HL-60 (cell line): ENCODE measurements at regions not wholly inside any gene's neighbourhood (a gene's known extent, or its start where the extent isn't known, plus 50 kb on each side); places are given as distances from the start of the nearest gene placed in this dataset.

Experiments used
- DNase-seq, 2 experiments: peaks; one replicate each; pipeline ENCODE4 v3.0.0-alpha.2; 2010 to 2020; ENCODE audit warnings: low read depth in 1 of 2, low spot score in 1 of 2
- H3K27ac ChIP-seq: fragments of 250-450 bp; sonication (Bioruptor Pico); replicated peaks from 2 replicates; pipeline ENCODE4 v1.5.1; 2020; ENCODE audit warnings: mild to moderate bottlenecking, moderate library complexity
- H3K27me3 ChIP-seq: fragments of 250-450 bp; sonication (Bioruptor Pico); 2 replicates; pipeline ENCODE4 v1.5.1; 2021; ENCODE audit warnings: mild to moderate bottlenecking, moderate library complexity; ENCODE audit not compliant: insufficient read depth, poor library complexity, severe bottlenecking
- H3K4me3 ChIP-seq: replicated peaks from 2 replicates; pipeline ENCODE4 v1.5.1; 2011; ENCODE audit warnings: mild to moderate bottlenecking, control low read depth, low read length; ENCODE audit not compliant: insufficient read depth
- GABPA ChIP-seq: IDR thresholded peaks from 2 replicates; pipeline ENCODE4 v1.6.1; 2012; ENCODE audit warnings: low read depth
- POLR2AphosphoS5 ChIP-seq: IDR thresholded peaks from 2 replicates; pipeline ENCODE4 v1.6.1; 2012; ENCODE audit warnings: low read depth
- SPI1 ChIP-seq: IDR thresholded peaks from 2 replicates; pipeline ENCODE4 v1.6.1; 2012; ENCODE audit warnings: low read depth, mild to moderate bottlenecking, borderline replicate concordance
- TF ChIP-seq, protein P1 (sequence below): IDR thresholded peaks from one replicate; pipeline ENCODE4 v1.5.1; 2011; ENCODE audit warnings: low read length, control low read depth, inconsistent platforms; ENCODE audit not compliant: insufficient read depth
- TF ChIP-seq, protein P2 (sequence below): IDR thresholded peaks from 2 replicates; pipeline ENCODE4 v1.6.1; 2012; ENCODE audit warnings: low read depth; ENCODE audit not compliant: insufficient replicate concordance

DNA sequence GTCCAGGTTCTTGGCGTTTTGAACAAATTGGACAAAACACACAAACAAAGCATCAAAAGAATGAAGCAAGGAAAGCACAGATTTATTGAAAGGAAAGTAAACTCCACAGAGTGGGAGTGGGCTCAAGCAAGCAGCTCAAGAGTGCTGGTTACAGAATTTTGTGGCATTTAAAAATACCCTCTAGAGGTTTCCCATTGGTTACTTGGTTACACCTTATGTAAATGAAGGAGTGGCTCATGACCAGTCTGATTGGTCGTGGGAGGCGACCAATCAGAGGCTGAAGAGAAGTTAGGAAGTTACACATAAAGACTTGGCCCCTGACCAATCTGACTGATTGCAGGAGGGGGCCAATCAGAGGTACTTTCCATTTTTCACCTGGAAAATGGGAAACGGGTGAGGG is 1373.8 kb upstream of the GOT2 start:
- TF ChIP-seq, protein P1, sequence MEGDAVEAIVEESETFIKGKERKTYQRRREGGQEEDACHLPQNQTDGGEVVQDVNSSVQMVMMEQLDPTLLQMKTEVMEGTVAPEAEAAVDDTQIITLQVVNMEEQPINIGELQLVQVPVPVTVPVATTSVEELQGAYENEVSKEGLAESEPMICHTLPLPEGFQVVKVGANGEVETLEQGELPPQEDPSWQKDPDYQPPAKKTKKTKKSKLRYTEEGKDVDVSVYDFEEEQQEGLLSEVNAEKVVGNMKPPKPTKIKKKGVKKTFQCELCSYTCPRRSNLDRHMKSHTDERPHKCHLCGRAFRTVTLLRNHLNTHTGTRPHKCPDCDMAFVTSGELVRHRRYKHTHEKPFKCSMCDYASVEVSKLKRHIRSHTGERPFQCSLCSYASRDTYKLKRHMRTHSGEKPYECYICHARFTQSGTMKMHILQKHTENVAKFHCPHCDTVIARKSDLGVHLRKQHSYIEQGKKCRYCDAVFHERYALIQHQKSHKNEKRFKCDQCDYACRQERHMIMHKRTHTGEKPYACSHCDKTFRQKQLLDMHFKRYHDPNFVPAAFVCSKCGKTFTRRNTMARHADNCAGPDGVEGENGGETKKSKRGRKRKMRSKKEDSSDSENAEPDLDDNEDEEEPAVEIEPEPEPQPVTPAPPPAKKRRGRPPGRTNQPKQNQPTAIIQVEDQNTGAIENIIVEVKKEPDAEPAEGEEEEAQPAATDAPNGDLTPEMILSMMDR: no peak
- TF ChIP-seq POLR2AphosphoS5 (no peak), GABPA (no peak), SPI1 (no peak)
- TF ChIP-seq, protein P2, sequence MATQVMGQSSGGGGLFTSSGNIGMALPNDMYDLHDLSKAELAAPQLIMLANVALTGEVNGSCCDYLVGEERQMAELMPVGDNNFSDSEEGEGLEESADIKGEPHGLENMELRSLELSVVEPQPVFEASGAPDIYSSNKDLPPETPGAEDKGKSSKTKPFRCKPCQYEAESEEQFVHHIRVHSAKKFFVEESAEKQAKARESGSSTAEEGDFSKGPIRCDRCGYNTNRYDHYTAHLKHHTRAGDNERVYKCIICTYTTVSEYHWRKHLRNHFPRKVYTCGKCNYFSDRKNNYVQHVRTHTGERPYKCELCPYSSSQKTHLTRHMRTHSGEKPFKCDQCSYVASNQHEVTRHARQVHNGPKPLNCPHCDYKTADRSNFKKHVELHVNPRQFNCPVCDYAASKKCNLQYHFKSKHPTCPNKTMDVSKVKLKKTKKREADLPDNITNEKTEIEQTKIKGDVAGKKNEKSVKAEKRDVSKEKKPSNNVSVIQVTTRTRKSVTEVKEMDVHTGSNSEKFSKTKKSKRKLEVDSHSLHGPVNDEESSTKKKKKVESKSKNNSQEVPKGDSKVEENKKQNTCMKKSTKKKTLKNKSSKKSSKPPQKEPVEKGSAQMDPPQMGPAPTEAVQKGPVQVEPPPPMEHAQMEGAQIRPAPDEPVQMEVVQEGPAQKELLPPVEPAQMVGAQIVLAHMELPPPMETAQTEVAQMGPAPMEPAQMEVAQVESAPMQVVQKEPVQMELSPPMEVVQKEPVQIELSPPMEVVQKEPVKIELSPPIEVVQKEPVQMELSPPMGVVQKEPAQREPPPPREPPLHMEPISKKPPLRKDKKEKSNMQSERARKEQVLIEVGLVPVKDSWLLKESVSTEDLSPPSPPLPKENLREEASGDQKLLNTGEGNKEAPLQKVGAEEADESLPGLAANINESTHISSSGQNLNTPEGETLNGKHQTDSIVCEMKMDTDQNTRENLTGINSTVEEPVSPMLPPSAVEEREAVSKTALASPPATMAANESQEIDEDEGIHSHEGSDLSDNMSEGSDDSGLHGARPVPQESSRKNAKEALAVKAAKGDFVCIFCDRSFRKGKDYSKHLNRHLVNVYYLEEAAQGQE: no peak
- H3K27ac ChIP-seq: peak overlapping the region; percentile 78
- H3K27me3 ChIP-seq: no peaks in the 10 kb centered on the region
- peak in 1 of 2 experiments; percentile 16 for DNase-seq
- H3K4me3 ChIP-seq: no peak overlapping the region

DNA sequence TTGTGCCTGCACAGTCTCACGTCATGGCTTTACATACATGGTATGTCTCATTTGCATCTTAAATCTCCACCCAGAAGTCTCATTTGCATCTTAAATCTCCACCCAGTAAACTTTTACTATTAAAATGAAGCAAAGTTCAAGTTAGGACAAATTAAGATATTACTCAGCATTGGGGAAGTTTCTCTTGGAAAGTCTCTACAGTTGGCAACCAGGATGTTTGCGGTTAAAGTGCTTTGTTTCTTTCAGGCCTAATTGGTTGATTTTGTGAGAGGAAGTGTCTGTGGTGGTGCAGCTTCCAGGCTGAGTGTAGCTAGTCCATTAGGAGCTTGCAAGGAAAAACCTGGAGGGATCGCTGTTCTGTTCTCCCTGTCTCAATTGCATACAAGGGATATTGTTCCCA is 1373.3 kb upstream of the GOT2 start:
- no peaks in the 10 kb centered on the region for H3K27me3 ChIP-seq
- H3K4me3 ChIP-seq: no peak overlapping the region
- DNase-seq: peak; percentile 13 to 54
- TF ChIP-seq POLR2AphosphoS5: no peak
- no peak for TF ChIP-seq GABPA
- TF ChIP-seq, protein P2: no peak
- TF ChIP-seq SPI1: peak; percentile 80
- H3K27ac ChIP-seq: peak overlapping the region; percentile 78

DNA sequence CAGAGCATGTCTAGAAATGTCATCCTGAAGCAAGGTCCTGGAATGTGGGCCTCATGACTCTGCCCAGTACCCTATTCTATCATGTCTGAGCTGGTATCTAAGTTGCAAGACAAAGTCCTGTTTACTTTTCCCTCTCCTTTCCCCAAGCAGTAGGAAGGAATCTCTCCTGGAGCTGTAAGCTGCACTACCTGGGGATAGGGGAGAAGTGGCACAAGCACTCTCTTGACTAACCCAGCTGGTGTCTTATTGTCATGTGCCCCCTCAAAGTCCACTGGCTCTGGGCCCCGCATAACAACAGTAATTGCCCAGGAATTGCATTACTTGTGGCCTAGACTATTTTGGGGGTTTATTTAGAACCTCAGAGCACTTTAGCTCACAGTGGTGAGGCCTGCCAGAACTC is 1366.3 kb upstream of the GOT2 start:
- TF ChIP-seq, protein P1: no peak
- TF ChIP-seq GABPA (no peak), SPI1 (no peak), POLR2AphosphoS5 (no peak)
- TF ChIP-seq, protein P2: no peak
- no peak overlapping the region for H3K27ac ChIP-seq
- H3K4me3 ChIP-seq: no peak overlapping the region
- no peaks in the 10 kb centered on the region for H3K27me3 ChIP-seq
- no peak for DNase-seq
